ENCODE measurements at regions not wholly inside any gene's neighbourhood (a gene's known extent, or its start where the extent isn't known, plus 50 kb on each side); places are given as distances from the start of the nearest gene placed in this dataset.
"Not testable (repeated sequence)": the region's sequence is repeated elsewhere in the genome, so short reads cannot be mapped to it uniquely, and the experiment has no call there.

DNA sequence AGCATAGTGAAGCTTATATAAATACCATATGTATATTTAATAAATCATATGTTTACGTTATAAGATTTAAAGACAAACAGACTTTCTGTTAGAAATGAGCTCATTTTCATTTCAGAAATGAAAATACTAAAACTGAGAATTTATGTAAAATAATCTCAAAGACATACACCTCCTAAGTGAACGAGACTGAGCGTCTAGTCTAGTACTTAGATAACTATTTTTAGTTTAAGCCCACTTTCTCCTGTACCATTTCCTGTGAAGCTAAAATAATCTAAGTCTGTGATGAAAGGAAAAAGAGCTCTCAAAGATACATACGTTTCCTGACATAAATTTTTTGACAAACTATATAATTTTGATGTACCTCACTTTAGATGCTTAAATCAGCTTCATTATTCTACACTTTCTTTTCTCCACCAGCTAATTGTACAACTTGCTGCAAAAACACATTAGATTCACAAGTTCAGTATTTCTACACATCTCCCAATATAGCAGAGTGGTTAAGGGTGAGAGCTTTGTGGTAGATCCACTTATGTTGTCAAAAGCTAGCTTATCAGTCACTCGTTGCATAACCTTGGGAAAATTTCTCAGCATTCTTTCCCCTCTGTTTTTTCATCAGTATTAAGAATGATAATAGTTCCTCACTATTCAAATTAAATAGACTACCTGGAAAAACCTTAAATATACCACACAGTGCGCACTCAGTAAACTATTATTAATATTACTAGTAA, 703.0 kb downstream of the PLOD2 start:
- no peak for DNase-seq
- Histone ChIP-seq H3K9me3 (replicated peaks in 1 of 2; ENCODE audit: control insufficient read depth in 1 of 2, insufficient read depth in 1 of 2, low read length in 2 of 2) (no peaks in the 10 kb centered on the region), H3K27ac (ENCODE audit: low read depth in 1 of 2, low read length in 2 of 2) (no peak overlapping the region), H2AFZ (ENCODE audit: insufficient read depth, low read depth, low read length, poor library complexity, severe bottlenecking) (no peak overlapping the region), H3K4me3 (replicated peaks in 1 of 3; ENCODE audit: low read depth in 2 of 3, low read length in 3 of 3) (no peak overlapping the region), H3K27me3 (ENCODE audit: control insufficient read depth in 2 of 2, insufficient read depth in 2 of 2, low read length in 2 of 2) (no peaks in the 10 kb centered on the region), H3K9ac (ENCODE audit: insufficient read depth, low read length, poor library complexity, severe bottlenecking) (no peak overlapping the region), H4K20me1 (ENCODE audit: insufficient read depth, low read length) (no peaks in the 10 kb centered on the region), H3K4me2 (replicated peaks; ENCODE audit: extremely low read depth, low read length, poor library complexity, severe bottlenecking) (no peak overlapping the region), H3K79me2 (ENCODE audit: insufficient read depth, low read length) (no peaks in the 10 kb centered on the region), H3K4me1 (ENCODE audit: control insufficient read depth in 1 of 2, insufficient read depth in 2 of 2, low read length in 2 of 2) (no peaks in the 10 kb centered on the region), H3K36me3 (replicated peaks in 1 of 2; ENCODE audit: control insufficient read depth in 1 of 2, insufficient read depth in 2 of 2, low read length in 2 of 2) (no peaks in the 10 kb centered on the region)
- no CpG with 5 or more reads among the region's 6 CpGs for WGBS (ENCODE audit: insufficient coverage)
- H3K4me3 Mint-ChIP-seq, result no peak overlapping the region
- intact Hi-C loops (cut with micrococcal nuclease), result no loop called here
- H3K36me3 Mint-ChIP-seq, result no peaks in the 10 kb centered on the region
- H3K27me3 Mint-ChIP-seq (ENCODE audit: low read depth in 3 of 3), result no peaks in the 10 kb centered on the region
- TF ChIP-seq, protein P1, sequence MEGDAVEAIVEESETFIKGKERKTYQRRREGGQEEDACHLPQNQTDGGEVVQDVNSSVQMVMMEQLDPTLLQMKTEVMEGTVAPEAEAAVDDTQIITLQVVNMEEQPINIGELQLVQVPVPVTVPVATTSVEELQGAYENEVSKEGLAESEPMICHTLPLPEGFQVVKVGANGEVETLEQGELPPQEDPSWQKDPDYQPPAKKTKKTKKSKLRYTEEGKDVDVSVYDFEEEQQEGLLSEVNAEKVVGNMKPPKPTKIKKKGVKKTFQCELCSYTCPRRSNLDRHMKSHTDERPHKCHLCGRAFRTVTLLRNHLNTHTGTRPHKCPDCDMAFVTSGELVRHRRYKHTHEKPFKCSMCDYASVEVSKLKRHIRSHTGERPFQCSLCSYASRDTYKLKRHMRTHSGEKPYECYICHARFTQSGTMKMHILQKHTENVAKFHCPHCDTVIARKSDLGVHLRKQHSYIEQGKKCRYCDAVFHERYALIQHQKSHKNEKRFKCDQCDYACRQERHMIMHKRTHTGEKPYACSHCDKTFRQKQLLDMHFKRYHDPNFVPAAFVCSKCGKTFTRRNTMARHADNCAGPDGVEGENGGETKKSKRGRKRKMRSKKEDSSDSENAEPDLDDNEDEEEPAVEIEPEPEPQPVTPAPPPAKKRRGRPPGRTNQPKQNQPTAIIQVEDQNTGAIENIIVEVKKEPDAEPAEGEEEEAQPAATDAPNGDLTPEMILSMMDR (IDR thresholded peaks at IDR 0.05), result no peak
- H3K9me3 Mint-ChIP-seq, result peaks cover 0 to 3% (median 0%) of the 10 kb centered on the region in 7 donors
- H3K27ac Mint-ChIP-seq, result no peak overlapping the region
- no peaks in the 10 kb centered on the region for H3K4me1 Mint-ChIP-seq

DNA sequence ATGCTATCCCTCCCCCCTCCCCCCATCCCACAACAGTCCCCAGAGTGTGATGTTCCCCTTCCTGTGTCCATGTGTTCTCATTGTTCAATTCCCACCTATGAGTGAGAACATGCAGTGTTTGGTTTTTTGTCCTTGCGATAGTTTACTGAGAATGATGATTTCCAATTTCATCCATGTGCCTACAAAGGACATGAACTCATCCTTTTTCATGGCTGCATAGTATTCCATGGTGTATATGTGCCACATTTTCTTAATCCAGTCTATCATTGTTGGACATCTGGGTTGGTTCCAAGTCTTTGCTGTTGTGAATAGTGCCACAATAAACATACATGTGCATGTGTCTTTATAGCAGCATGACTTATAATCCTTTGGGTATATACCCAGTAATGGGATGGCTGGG, 701.3 kb downstream of the PLOD2 start:
- H4K20me1 ChIP-seq (ENCODE audit: insufficient read depth, low read length); H3K27me3 ChIP-seq (ENCODE audit: control insufficient read depth in 2 of 2, insufficient read depth in 2 of 2, low read length in 2 of 2); H3K4me3 ChIP-seq (replicated peaks in 1 of 3; ENCODE audit: low read depth in 2 of 3, low read length in 3 of 3); intact Hi-C loops (cut with micrococcal nuclease); H3K9me3 Mint-ChIP-seq; H3K4me3 Mint-ChIP-seq; H3K9ac ChIP-seq (ENCODE audit: insufficient read depth, low read length, poor library complexity, severe bottlenecking); H3K27ac ChIP-seq (ENCODE audit: low read depth in 1 of 2, low read length in 2 of 2); H3K36me3 Mint-ChIP-seq; H3K27me3 Mint-ChIP-seq (ENCODE audit: low read depth in 3 of 3); H3K9me3 ChIP-seq (replicated peaks in 1 of 2; ENCODE audit: control insufficient read depth in 1 of 2, insufficient read depth in 1 of 2, low read length in 2 of 2); H3K4me1 ChIP-seq (ENCODE audit: control insufficient read depth in 1 of 2, insufficient read depth in 2 of 2, low read length in 2 of 2); H3K4me1 Mint-ChIP-seq; H3K4me2 ChIP-seq (replicated peaks; ENCODE audit: extremely low read depth, low read length, poor library complexity, severe bottlenecking); H3K27ac Mint-ChIP-seq; H3K79me2 ChIP-seq (ENCODE audit: insufficient read depth, low read length); H3K36me3 ChIP-seq (replicated peaks in 1 of 2; ENCODE audit: control insufficient read depth in 1 of 2, insufficient read depth in 2 of 2, low read length in 2 of 2); DNase-seq; H2AFZ ChIP-seq (ENCODE audit: insufficient read depth, low read depth, low read length, poor library complexity, severe bottlenecking): not testable (repeated sequence)
- no CpG with 5 or more reads among the region's 1 CpG for WGBS (ENCODE audit: insufficient coverage)

Measured in CD14-positive monocyte (primary cell).